Brain pericyte (primary cell): ENCODE measurements at regions not wholly inside any gene's neighbourhood (a gene's known extent, or its start where the extent isn't known, plus 50 kb on each side); places are given as distances from the start of the nearest gene placed in this dataset.
"Not testable (repeated sequence)": the region's sequence is repeated elsewhere in the genome, so short reads cannot be mapped to it uniquely, and the experiment has no call there.

Experiments used
- DNase-seq: peaks from one replicate; pipeline ENCODE4 v3.0.0-alpha.2; 2012; ENCODE audit warnings: low read depth, low spot score

GRCh38 chr17:69669441-69670178 lies 255.1 kb downstream of the MAP2K6 start:
- DNase-seq = no peak

- DNase-seq = no peak
Measured at GRCh38 chr17:69672924-69673323, 258.4 kb downstream of the MAP2K6 start.

- DNase-seq = no peak
Measured at GRCh38 chr17:69677130-69677529, 262.6 kb downstream of the MAP2K6 start.

- DNase-seq = no peak
Measured at GRCh38 chr17:69678206-69678605, 263.7 kb downstream of the MAP2K6 start.

GRCh38 chr17:69679829-69680228 lies 265.3 kb downstream of the MAP2K6 start:
- no peak for DNase-seq

GRCh38 chr17:69684251-69684650 lies 269.8 kb downstream of the MAP2K6 start:
- no peak for DNase-seq

GRCh38 chr17:69685150-69685549 lies 270.7 kb downstream of the MAP2K6 start:
- DNase-seq = not testable (repeated sequence)

GRCh38 chr17:69690531-69690930 lies 276.0 kb downstream of the MAP2K6 start:
- no peak for DNase-seq

- DNase-seq = no peak
Measured at GRCh38 chr17:69692171-69692570, 277.7 kb downstream of the MAP2K6 start.

GRCh38 chr17:69695646-69696045 lies 281.1 kb downstream of the MAP2K6 start:
- DNase-seq = no peak

GRCh38 chr17:69696650-69697049 lies 282.2 kb downstream of the MAP2K6 start:
- no peak for DNase-seq

GRCh38 chr17:69698352-69698751 lies 283.9 kb downstream of the MAP2K6 start:
- DNase-seq = not testable (repeated sequence)

- no peak for DNase-seq
Measured at GRCh38 chr17:69702078-69702477, 287.6 kb downstream of the MAP2K6 start.

GRCh38 chr17:69703751-69704150 lies 289.3 kb downstream of the MAP2K6 start:
- no peak for DNase-seq

- DNase-seq = no peak
Measured at GRCh38 chr17:69704935-69705334, 290.4 kb downstream of the MAP2K6 start.

GRCh38 chr17:69706127-69706526 lies 291.6 kb downstream of the MAP2K6 start:
- no peak for DNase-seq

- no peak for DNase-seq
Measured at GRCh38 chr17:69709441-69709840, 294.9 kb downstream of the MAP2K6 start.

- DNase-seq = no peak
Measured at GRCh38 chr17:69710926-69711325, 296.4 kb downstream of the MAP2K6 start.

- DNase-seq = no peak
Measured at GRCh38 chr17:69711541-69711940, 297.0 kb downstream of the MAP2K6 start.

GRCh38 chr17:69712801-69713311 lies 298.4 kb downstream of the MAP2K6 start:
- no peak for DNase-seq

- DNase-seq = no peak
Measured at GRCh38 chr17:69713815-69714214, 299.3 kb downstream of the MAP2K6 start.

GRCh38 chr17:69714669-69715068 lies 300.2 kb downstream of the MAP2K6 start:
- DNase-seq = no peak

- no peak for DNase-seq
Measured at GRCh38 chr17:69715656-69716055, 301.2 kb downstream of the MAP2K6 start.

GRCh38 chr17:69716556-69716955 lies 302.1 kb downstream of the MAP2K6 start:
- no peak for DNase-seq
